ENCODE measurements at regions not wholly inside any gene's neighbourhood (a gene's known extent, or its start where the extent isn't known, plus 50 kb on each side); places are given as distances from the start of the nearest gene placed in this dataset.

DNA sequence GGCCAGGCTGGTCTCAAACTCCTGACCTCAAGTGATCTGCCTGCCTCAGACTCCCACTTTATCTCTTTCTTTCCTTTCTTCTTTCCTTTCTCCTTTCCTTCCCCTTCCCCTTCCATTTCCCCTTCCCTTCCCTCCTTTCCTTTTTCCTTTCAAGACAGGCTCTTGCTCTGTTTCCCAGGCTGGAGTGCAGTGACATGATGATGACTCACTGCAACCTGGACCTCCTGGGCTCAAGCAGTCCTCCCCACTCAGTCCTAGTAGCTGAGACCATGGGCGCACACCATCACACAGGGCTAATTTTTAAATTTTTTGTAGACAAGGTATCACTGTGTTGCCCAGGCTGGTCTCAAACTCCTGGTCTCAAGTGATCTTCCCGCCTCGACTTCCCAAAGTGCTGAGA lies 377.6 kb upstream of the ZFP64 start:
- Histone ChIP-seq H3K4me3 (ENCODE audit: extremely low read depth in 1 of 4, insufficient read depth in 2 of 4, low read depth in 3 of 4, low read length in 4 of 4) (no peak overlapping the region), H3K79me2 (ENCODE audit: control insufficient read depth in 1 of 2, insufficient read depth in 2 of 2, low read length in 2 of 2) (no peaks in the 10 kb centered on the region), H2BK120ac (replicated peaks; ENCODE audit: low read depth, low read length) (no peak overlapping the region), H2BK5ac (ENCODE audit: low read depth, low read length) (no peak overlapping the region), H4K8ac (ENCODE audit: extremely low read depth, insufficient read depth, low read length) (no peak overlapping the region), H3K23ac (ENCODE audit: insufficient read length) (no peak overlapping the region), H3K36me3 (ENCODE audit: control insufficient read depth in 2 of 4, insufficient read depth in 4 of 4, low read length in 3 of 4) (no peaks in the 10 kb centered on the region), H3K4me1 (replicated peaks in 1 of 4; ENCODE audit: control insufficient read depth in 3 of 4, insufficient read depth in 4 of 4, low read length in 3 of 4) (no peaks in the 10 kb centered on the region), H3K9me3 (ENCODE audit: insufficient read depth in 2 of 2, low read depth in 1 of 2, low read length in 1 of 2) (no peaks in the 10 kb centered on the region), H3K9ac (replicated peaks in 1 of 4; ENCODE audit: extremely low read depth in 1 of 4, low read depth in 3 of 4, low read length in 3 of 4) (no peak overlapping the region), H2AFZ (ENCODE audit: low read length) (no peak overlapping the region), H3K23me2 (ENCODE audit: low read depth, low read length) (no peaks in the 10 kb centered on the region), H2BK15ac (ENCODE audit: low read length) (no peak overlapping the region), H2BK12ac (ENCODE audit: low read depth, low read length) (no peak overlapping the region), H3K27ac (ENCODE audit: low read depth, low read length) (no peak overlapping the region), H3K56ac (replicated peaks; ENCODE audit: insufficient read length, low read depth, low read length) (no peak overlapping the region), H2AK5ac (ENCODE audit: low read depth, low read length) (no peak overlapping the region), H3K4me2 (ENCODE audit: insufficient read depth in 1 of 2, low read depth in 2 of 2, low read length in 2 of 2) (no peak overlapping the region), H3K79me1 (ENCODE audit: low read depth, low read length) (no peaks in the 10 kb centered on the region), H3K4ac (replicated peaks; ENCODE audit: insufficient read length, low read depth, low read length) (no peak overlapping the region), H3K14ac (ENCODE audit: insufficient read length) (no peak overlapping the region), H3K18ac (ENCODE audit: extremely low read depth, low read length) (no peak overlapping the region), H4K20me1 (replicated peaks in 1 of 2; ENCODE audit: control insufficient read depth in 1 of 2, insufficient read depth in 2 of 2, low read length in 2 of 2) (no peaks in the 10 kb centered on the region), H4K5ac (ENCODE audit: insufficient read length, low read depth, low read length) (no peak overlapping the region), H2BK20ac (ENCODE audit: low read length) (no peak overlapping the region), H4K91ac (replicated peaks; ENCODE audit: insufficient read length, low read length) (no peak overlapping the region), H3K27me3 (replicated peaks in 1 of 4; ENCODE audit: control insufficient read depth in 3 of 4, extremely low read depth in 1 of 4, insufficient read depth in 3 of 4, low read length in 3 of 4) (no peaks in the 10 kb centered on the region)
- CTCF ChIA-PET (ENCODE audit: partially characterized antibody), result interaction anchor here (0.7 kb wide), 1 partner anchor 866 kb away, joined by 4 read pairs; no protein-coding TSS in a partner anchor
- FAIRE-seq (no peak), DNase-seq (ENCODE audit: low read depth in 1 of 2, low spot score in 2 of 2) (no peak)
- POLR2A ChIA-PET (ENCODE audit: partially characterized antibody), result no interaction called here
- TF ChIP-seq, protein P1, sequence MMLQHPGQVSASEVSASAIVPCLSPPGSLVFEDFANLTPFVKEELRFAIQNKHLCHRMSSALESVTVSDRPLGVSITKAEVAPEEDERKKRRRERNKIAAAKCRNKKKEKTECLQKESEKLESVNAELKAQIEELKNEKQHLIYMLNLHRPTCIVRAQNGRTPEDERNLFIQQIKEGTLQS (IDR thresholded peaks at IDR 0.05; ENCODE audit: insufficient read depth, low read depth, low read length), result no peak
- TF ChIP-seq FOSL1 (IDR thresholded peaks at IDR 0.05; ENCODE audit: insufficient read depth, low read depth, low read length), result no peak
- TF ChIP-seq HDAC6 (IDR thresholded peaks at IDR 0.05; ENCODE audit: low read depth, low read length), result no peak
- TF ChIP-seq YY1 (IDR thresholded peaks at IDR 0.05; ENCODE audit: low read depth, low read length), result no peak
- no peak for TF ChIP-seq SIRT6 (IDR thresholded peaks at IDR 0.05; ENCODE audit: low read length)
- WGBS, 2 experiments (ENCODE audit: extremely low coverage in 1 of 2, insufficient coverage in 1 of 2, insufficient read length in 1 of 2, insufficient replicate concordance in 2 of 2, low coverage in 1 of 2, low lambda C conversion rate in 2 of 2, missing lambda C conversion rate in 1 of 2), result 94% methylated on average over 3 of the region's 3 CpGs; no CpG with 5 or more reads in 1 of the 2 experiments

All from H1 (cell line).